ENCODE measurements at regions not wholly inside any gene's neighbourhood (a gene's known extent, or its start where the extent isn't known, plus 50 kb on each side); places are given as distances from the start of the nearest gene placed in this dataset.

GRCh38 chr7:21364801-21365271, 63.0 kb upstream of the SP4 start:
- intact Hi-C loops (cut with micrococcal nuclease) (no loop called here), dilution Hi-C loops (cut with MboI; ENCODE audit: extremely low pct_ligation_motif_present, low sequenced_read_pairs) (no loop called here)
- H3K79me2 ChIP-seq (ENCODE audit: control insufficient read depth, insufficient read depth, low read length) = no peaks in the 10 kb centered on the region
- H3K4me1 ChIP-seq (ENCODE audit: control insufficient read depth, extremely low read depth, insufficient read depth, low read length) = peaks cover 17% of the 10 kb centered on the region
- DNase-seq (ENCODE audit: low read depth, low spot score) (no peak), FAIRE-seq (no peak)
- H4K20me1 ChIP-seq (replicated peaks; ENCODE audit: control insufficient read depth, extremely low read depth, insufficient read depth, low read length) = no peaks in the 10 kb centered on the region
- H3K9me1 ChIP-seq (replicated peaks; ENCODE audit: control insufficient read depth, extremely low read depth, insufficient read depth, low read length) = no peaks in the 10 kb centered on the region
- H3K9ac ChIP-seq (replicated peaks; ENCODE audit: extremely low read depth, insufficient read depth, low read length) = no peak overlapping the region
- H3K27ac ChIP-seq (ENCODE audit: insufficient read depth, low read depth, low read length) = no peak overlapping the region
- no peaks in the 10 kb centered on the region for H3K36me3 ChIP-seq (ENCODE audit: control insufficient read depth in 2 of 2, extremely low read depth in 1 of 2, insufficient read depth in 2 of 2, low read length in 2 of 2)
- H3K4me3 ChIP-seq (replicated peaks in 1 of 3; ENCODE audit: insufficient read depth in 1 of 3, low read depth in 1 of 3, low read length in 3 of 3) = no peak overlapping the region
- no peak overlapping the region for H2AFZ ChIP-seq (ENCODE audit: low read depth, low read length)
- BruUV-seq (replicated peaks) = no TSS peak
- POLR2A ChIA-PET = no interaction called here
- H3K4me2 ChIP-seq (ENCODE audit: insufficient read depth, low read length) = no peak overlapping the region
- peak; percentile 10 for TF ChIP-seq FOS (IDR thresholded peaks at IDR 0.05; ENCODE audit: borderline replicate concordance, insufficient read depth, low read length)
- TF ChIP-seq MAX (IDR thresholded peaks at IDR 0.05; ENCODE audit: insufficient read depth, insufficient read length) = no peak
- CTCF ChIA-PET = no interaction called here
- no peaks in the 10 kb centered on the region for H3K9me3 ChIP-seq (replicated peaks; ENCODE audit: control insufficient read depth, insufficient read depth, low read length)
- no peaks in the 10 kb centered on the region for H3K27me3 ChIP-seq (ENCODE audit: control insufficient read depth in 2 of 2, insufficient read depth in 2 of 2, low read length in 2 of 2)

DNA sequence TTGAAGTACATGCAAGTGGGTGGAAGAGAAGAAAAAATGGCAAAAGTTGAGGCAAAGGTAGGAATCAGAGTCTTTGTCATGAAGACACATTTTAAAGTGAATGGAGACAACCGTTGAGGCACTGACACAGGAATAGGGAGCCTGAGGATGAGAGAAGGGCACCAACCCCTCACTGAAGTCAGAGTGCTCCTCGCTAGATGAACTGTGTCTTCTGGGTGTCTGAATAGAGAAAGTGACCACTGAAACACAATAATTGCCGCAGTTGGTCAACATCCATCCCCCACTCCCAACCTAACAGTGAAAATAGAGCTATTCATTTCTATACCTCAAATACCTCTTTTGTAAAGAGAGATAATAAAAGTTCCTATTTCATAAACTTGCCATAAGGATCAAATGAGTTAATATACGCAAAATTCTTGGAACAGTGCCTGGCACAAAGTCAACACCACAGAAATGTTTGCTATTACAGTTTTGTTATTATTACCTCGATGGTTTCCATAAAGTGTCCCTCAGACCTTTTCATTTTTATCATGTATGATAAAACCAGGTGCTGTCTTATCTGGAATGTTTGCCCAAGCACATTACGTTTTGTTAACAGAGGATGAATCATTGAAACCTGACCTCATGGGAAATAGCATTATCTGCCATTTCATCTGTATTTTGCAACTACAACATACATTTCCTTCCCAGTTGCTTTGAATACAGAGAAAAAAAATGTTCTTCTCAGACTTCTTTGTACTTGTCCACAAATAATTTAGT, 61.8 kb upstream of the SP4 start:
- Histone ChIP-seq H3K36me3 (ENCODE audit: control insufficient read depth in 2 of 2, extremely low read depth in 1 of 2, insufficient read depth in 2 of 2, low read length in 2 of 2) (no peaks in the 10 kb centered on the region), H3K4me1 (ENCODE audit: control insufficient read depth, extremely low read depth, insufficient read depth, low read length) (peaks cover 17% of the 10 kb centered on the region), H3K9ac (replicated peaks; ENCODE audit: extremely low read depth, insufficient read depth, low read length) (peak overlapping the region; percentile 24), H3K79me2 (ENCODE audit: control insufficient read depth, insufficient read depth, low read length) (no peaks in the 10 kb centered on the region), H3K27ac (ENCODE audit: insufficient read depth, low read depth, low read length) (peak overlapping the region; percentile 83), H3K27me3 (ENCODE audit: control insufficient read depth in 2 of 2, insufficient read depth in 2 of 2, low read length in 2 of 2) (no peaks in the 10 kb centered on the region), H2AFZ (ENCODE audit: low read depth, low read length) (no peak overlapping the region), H3K4me3 (replicated peaks in 1 of 3; ENCODE audit: insufficient read depth in 1 of 3, low read depth in 1 of 3, low read length in 3 of 3) (no peak overlapping the region), H4K20me1 (replicated peaks; ENCODE audit: control insufficient read depth, extremely low read depth, insufficient read depth, low read length) (no peaks in the 10 kb centered on the region), H3K9me1 (replicated peaks; ENCODE audit: control insufficient read depth, extremely low read depth, insufficient read depth, low read length) (no peaks in the 10 kb centered on the region), H3K4me2 (ENCODE audit: insufficient read depth, low read length) (peak overlapping the region; percentile 23), H3K9me3 (replicated peaks; ENCODE audit: control insufficient read depth, insufficient read depth, low read length) (no peaks in the 10 kb centered on the region)
- intact Hi-C loops (cut with micrococcal nuclease) (loop anchor here (1.0 kb wide), 2 partner anchors 47 to 61 kb away; no protein-coding TSS in a partner anchor), dilution Hi-C loops (cut with MboI; ENCODE audit: extremely low pct_ligation_motif_present, low sequenced_read_pairs) (no loop called here)
- ChIA-PET POLR2A (no interaction called here), CTCF (no interaction called here)
- DNase-seq (ENCODE audit: low read depth, low spot score) = peak; percentile 92
- peak; percentile 77 for FAIRE-seq
- TF ChIP-seq POLR2AphosphoS5 (IDR thresholded peaks at IDR 0.05; ENCODE audit: insufficient read depth, low read depth, low read length) (peak; percentile 42), JUN (IDR thresholded peaks at IDR 0.05; ENCODE audit: borderline replicate concordance, insufficient read depth, insufficient read length, low read depth) (peak; percentile 89), MAX (IDR thresholded peaks at IDR 0.05; ENCODE audit: insufficient read depth, insufficient read length) (no peak), EZH2 (IDR thresholded peaks at IDR 0.05; ENCODE audit: borderline replicate concordance, low read depth, low read length, severe bottlenecking) (no peak), POLR2A (IDR thresholded peaks at IDR 0.05; ENCODE audit: low read depth, low read length) (no peak), GATA2 (IDR thresholded peaks at IDR 0.05; ENCODE audit: insufficient read depth, insufficient read length, low read depth, low read length) (peak; percentile 94), MYC (IDR thresholded peaks at IDR 0.05; ENCODE audit: low read depth, low read length) (no peak), FOS (IDR thresholded peaks at IDR 0.05; ENCODE audit: borderline replicate concordance, insufficient read depth, low read length) (peak; percentile 83)
- TF ChIP-seq, protein P1, sequence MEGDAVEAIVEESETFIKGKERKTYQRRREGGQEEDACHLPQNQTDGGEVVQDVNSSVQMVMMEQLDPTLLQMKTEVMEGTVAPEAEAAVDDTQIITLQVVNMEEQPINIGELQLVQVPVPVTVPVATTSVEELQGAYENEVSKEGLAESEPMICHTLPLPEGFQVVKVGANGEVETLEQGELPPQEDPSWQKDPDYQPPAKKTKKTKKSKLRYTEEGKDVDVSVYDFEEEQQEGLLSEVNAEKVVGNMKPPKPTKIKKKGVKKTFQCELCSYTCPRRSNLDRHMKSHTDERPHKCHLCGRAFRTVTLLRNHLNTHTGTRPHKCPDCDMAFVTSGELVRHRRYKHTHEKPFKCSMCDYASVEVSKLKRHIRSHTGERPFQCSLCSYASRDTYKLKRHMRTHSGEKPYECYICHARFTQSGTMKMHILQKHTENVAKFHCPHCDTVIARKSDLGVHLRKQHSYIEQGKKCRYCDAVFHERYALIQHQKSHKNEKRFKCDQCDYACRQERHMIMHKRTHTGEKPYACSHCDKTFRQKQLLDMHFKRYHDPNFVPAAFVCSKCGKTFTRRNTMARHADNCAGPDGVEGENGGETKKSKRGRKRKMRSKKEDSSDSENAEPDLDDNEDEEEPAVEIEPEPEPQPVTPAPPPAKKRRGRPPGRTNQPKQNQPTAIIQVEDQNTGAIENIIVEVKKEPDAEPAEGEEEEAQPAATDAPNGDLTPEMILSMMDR (IDR thresholded peaks at IDR 0.05; ENCODE audit: extremely low read depth in 1 of 2, insufficient read depth in 1 of 2, low read depth in 1 of 2, low read length in 2 of 2) = no peak
- no TSS peak for BruUV-seq (replicated peaks)

Data from endothelial cell of umbilical vein (primary cell).